Hepatocyte (in vitro differentiated cells): ENCODE measurements at regions not wholly inside any gene's neighbourhood (a gene's known extent, or its start where the extent isn't known, plus 50 kb on each side); places are given as distances from the start of the nearest gene placed in this dataset.

ENCODE experiments used
- DNase-seq: peaks from one replicate; pipeline ENCODE4 v3.0.0-alpha.2; 2016; ENCODE audit warnings: low spot score
- H2AFZ ChIP-seq: fragments of 200-600 bp; sonication (generic); 2 replicates; pipeline ENCODE4 v1.6.0; 2016; ENCODE audit warnings: antibody characterized with exemption, mild to moderate bottlenecking
- H3K27ac ChIP-seq: fragments of 200-600 bp; sonication (generic); 2 replicates; pipeline ENCODE4 v1.5.1; 2016; ENCODE audit warnings: mild to moderate bottlenecking
- H3K27me3 ChIP-seq: fragments of 200-600 bp; sonication (generic); 2 replicates; pipeline ENCODE4 v1.6.1; 2016
- H3K36me3 ChIP-seq: fragments of 200-600 bp; sonication (generic); replicated peaks from 2 replicates; pipeline ENCODE4 v1.5.1; 2016; ENCODE audit warnings: low read depth; ENCODE audit not compliant: insufficient read depth
- H3K4me1 ChIP-seq: fragments of 200-600 bp; sonication (generic); 2 replicates; pipeline ENCODE4 v1.5.1; 2016; ENCODE audit warnings: mild to moderate bottlenecking, moderate library complexity; ENCODE audit not compliant: insufficient read depth
- H3K4me2 ChIP-seq: fragments of 200-600 bp; sonication (generic); 2 replicates; pipeline ENCODE4 v1.6.0; 2016
- H3K4me3 ChIP-seq: fragments of 200-600 bp; sonication (generic); 2 replicates; pipeline ENCODE4 v1.5.1; 2016; ENCODE audit warnings: mild to moderate bottlenecking
- H3K79me2 ChIP-seq: fragments of 200-600 bp; sonication (generic); 2 replicates; pipeline ENCODE4 v1.6.0; 2017; ENCODE audit warnings: mild to moderate bottlenecking
- H3K9me2 ChIP-seq: fragments of 200-600 bp; sonication (generic); replicated peaks from 2 replicates; pipeline ENCODE4 v1.6.0; 2017; ENCODE audit warnings: mild to moderate bottlenecking; ENCODE audit not compliant: insufficient read depth
- H3K9me3 ChIP-seq: fragments of 200-600 bp; sonication (generic); 2 replicates; pipeline ENCODE4 v1.5.1; 2016; ENCODE audit warnings: low read depth, mild to moderate bottlenecking
- H4K20me1 ChIP-seq: fragments of 200-600 bp; sonication (generic); 2 replicates; pipeline ENCODE4 v1.6.0; 2016; ENCODE audit warnings: mild to moderate bottlenecking; ENCODE audit not compliant: insufficient read depth, poor library complexity, severe bottlenecking
- CTCF ChIP-seq: fragments of 200-600 bp; sonication (generic); IDR thresholded peaks from 2 replicates; pipeline ENCODE4 v1.5.1; 2016; ENCODE audit warnings: antibody characterized with exemption, mild to moderate bottlenecking; ENCODE audit not compliant: poor library complexity
- EZH2 ChIP-seq: fragments of 200-600 bp; sonication (generic); IDR thresholded peaks from 2 replicates; pipeline ENCODE4 v1.6.1; 2016; ENCODE audit warnings: antibody characterized with exemption, mild to moderate bottlenecking, borderline replicate concordance
- EZH2phosphoT487 ChIP-seq: fragments of 200-600 bp; sonication (generic); IDR thresholded peaks from one replicate; pipeline ENCODE4 v1.6.1; 2018; ENCODE audit warnings: antibody characterized with exemption, mild to moderate bottlenecking, low read depth, moderate library complexity; ENCODE audit not compliant: unreplicated experiment, severe bottlenecking
- WGBS: methylation state at CpG from one replicate; pipeline ENCODE4 v1.1.6; 2016; ENCODE audit warnings: low lambda C conversion rate; ENCODE audit errors: missing lambda C conversion rate; 5-methylcytosine and 5-hydroxymethylcytosine counted together

GRCh38 chr7:47078241-47078640 lies 503.7 kb downstream of the TNS3 start:
- WGBS: 93% methylated on average over 2 of the region's 2 CpGs
- no peak overlapping the region for H3K27ac ChIP-seq
- no peak overlapping the region for H3K4me2 ChIP-seq
- H3K27me3 ChIP-seq: no peaks in the 10 kb centered on the region
- no peaks in the 10 kb centered on the region for H3K36me3 ChIP-seq
- no peak overlapping the region for H2AFZ ChIP-seq
- no peaks in the 10 kb centered on the region for H3K9me2 ChIP-seq
- no peak for TF ChIP-seq EZH2phosphoT487
- no peak for TF ChIP-seq CTCF
- no peak for TF ChIP-seq EZH2
- no peaks in the 10 kb centered on the region for H4K20me1 ChIP-seq
- H3K9me3 ChIP-seq: no peaks in the 10 kb centered on the region
- no peak overlapping the region for H3K4me3 ChIP-seq
- DNase-seq: no peak
- H3K4me1 ChIP-seq: peaks cover 27% of the 10 kb centered on the region
- H3K79me2 ChIP-seq: no peaks in the 10 kb centered on the region

GRCh38 chr7:47074702-47075153 lies 507.2 kb downstream of the TNS3 start:
- no peaks in the 10 kb centered on the region for H3K36me3 ChIP-seq
- no peaks in the 10 kb centered on the region for H4K20me1 ChIP-seq
- no peaks in the 10 kb centered on the region for H3K79me2 ChIP-seq
- no peaks in the 10 kb centered on the region for H3K9me3 ChIP-seq
- no peak overlapping the region for H2AFZ ChIP-seq
- H3K9me2 ChIP-seq: no peaks in the 10 kb centered on the region
- peak; percentile 41 for DNase-seq
- TF ChIP-seq CTCF (no peak), EZH2phosphoT487 (no peak), EZH2 (no peak)
- no peaks in the 10 kb centered on the region for H3K27me3 ChIP-seq
- H3K27ac ChIP-seq: peak overlapping the region; percentile 25
- H3K4me3 ChIP-seq: no peak overlapping the region
- peaks cover 27% of the 10 kb centered on the region for H3K4me1 ChIP-seq
- peak overlapping the region; percentile 13 for H3K4me2 ChIP-seq
- 12% methylated on average over 2 of the region's 2 CpGs for WGBS

- Histone ChIP-seq H3K4me2 (no peak overlapping the region), H3K36me3 (no peaks in the 10 kb centered on the region), H3K4me1 (peaks cover 27% of the 10 kb centered on the region), H3K27me3 (no peaks in the 10 kb centered on the region), H3K27ac (no peak overlapping the region), H3K9me2 (no peaks in the 10 kb centered on the region), H2AFZ (no peak overlapping the region), H3K4me3 (no peak overlapping the region), H4K20me1 (no peaks in the 10 kb centered on the region), H3K79me2 (no peaks in the 10 kb centered on the region), H3K9me3 (no peaks in the 10 kb centered on the region)
- TF ChIP-seq EZH2phosphoT487: no peak
- TF ChIP-seq EZH2: no peak
- TF ChIP-seq CTCF: no peak
- DNase-seq: no peak
- WGBS: 96% methylated on average over 7 of the region's 7 CpGs
These were observed 508.6 kb downstream of the TNS3 start for GRCh38 chr7:47073284-47073683.

GRCh38 chr7:47071866-47072265 lies 510.0 kb downstream of the TNS3 start:
- no peak overlapping the region for H3K4me3 ChIP-seq
- no peak for DNase-seq
- H3K36me3 ChIP-seq: no peaks in the 10 kb centered on the region
- H3K4me2 ChIP-seq: no peak overlapping the region
- H3K27ac ChIP-seq: no peak overlapping the region
- H3K9me3 ChIP-seq: no peaks in the 10 kb centered on the region
- H3K4me1 ChIP-seq: peaks cover 27% of the 10 kb centered on the region
- TF ChIP-seq CTCF (no peak), EZH2 (no peak), EZH2phosphoT487 (no peak)
- no peak overlapping the region for H2AFZ ChIP-seq
- no peaks in the 10 kb centered on the region for H3K9me2 ChIP-seq
- no peaks in the 10 kb centered on the region for H3K27me3 ChIP-seq
- 81% methylated on average over 3 of the region's 3 CpGs for WGBS
- H4K20me1 ChIP-seq: no peaks in the 10 kb centered on the region
- no peaks in the 10 kb centered on the region for H3K79me2 ChIP-seq
